SKM-1 (cell line): ENCODE measurements at regions not wholly inside any gene's neighbourhood (a gene's known extent, or its start where the extent isn't known, plus 50 kb on each side); places are given as distances from the start of the nearest gene placed in this dataset.
A peak's percentile ranks its signal among the peaks of the same experiment; 100 is the strongest.
"Not testable (repeated sequence)": the region's sequence is repeated elsewhere in the genome, so short reads cannot be mapped to it uniquely, and the experiment has no call there.

Experiments
- DNase-seq: peaks from one replicate; lab custom pipeline; 2025; ENCODE audit not compliant: unreplicated experiment; lab: John Stamatoyannopoulos, UW

- no peak for DNase-seq
Observed at GRCh38 chr3:144501467-144501866, 529.8 kb downstream of the DIPK2A start.

- DNase-seq, result no peak
Observed at GRCh38 chr3:144502402-144502801, 530.8 kb downstream of the DIPK2A start.

- DNase-seq, result not testable (repeated sequence)
Observed at GRCh38 chr3:144506375-144506774, 534.8 kb downstream of the DIPK2A start.

- no peak for DNase-seq
Observed at GRCh38 chr3:144511346-144511745, 539.7 kb downstream of the DIPK2A start.

- DNase-seq, result no peak
Observed at GRCh38 chr3:144516026-144516425, 544.4 kb downstream of the DIPK2A start.

GRCh38 chr3:144516589-144516988 is 545.0 kb downstream of the DIPK2A start:
- no peak for DNase-seq

- no peak for DNase-seq
Observed at GRCh38 chr3:144521131-144521530, 549.5 kb downstream of the DIPK2A start.

GRCh38 chr3:144522456-144522855 is 550.8 kb downstream of the DIPK2A start:
- no peak for DNase-seq

- no peak for DNase-seq
Observed at GRCh38 chr3:144523396-144523795, 551.8 kb downstream of the DIPK2A start.

GRCh38 chr3:144524531-144524930 is 552.9 kb downstream of the DIPK2A start:
- no peak for DNase-seq

- DNase-seq, result no peak
Observed at GRCh38 chr3:144529566-144529965, 557.9 kb downstream of the DIPK2A start.

- DNase-seq, result no peak
Observed at GRCh38 chr3:144544871-144545270, 573.2 kb downstream of the DIPK2A start.

GRCh38 chr3:144546539-144546938 is 574.9 kb downstream of the DIPK2A start:
- DNase-seq, result no peak

GRCh38 chr3:144548346-144548745 is 576.7 kb downstream of the DIPK2A start:
- DNase-seq, result no peak

- DNase-seq, result no peak
Observed at GRCh38 chr3:144549166-144549565, 577.5 kb downstream of the DIPK2A start.

- DNase-seq, result no peak
Observed at GRCh38 chr3:144552346-144553057, 580.9 kb downstream of the DIPK2A start.

- DNase-seq, result no peak
Observed at GRCh38 chr3:144553301-144553700, 581.7 kb downstream of the DIPK2A start.

- no peak for DNase-seq
Observed at GRCh38 chr3:144554889-144555288, 583.3 kb downstream of the DIPK2A start.

GRCh38 chr3:144556392-144556791 is 584.8 kb downstream of the DIPK2A start:
- peak; percentile 3 for DNase-seq

- no peak for DNase-seq
Observed at GRCh38 chr3:144557515-144557914, 585.9 kb downstream of the DIPK2A start.

GRCh38 chr3:144564011-144564410 is 592.4 kb downstream of the DIPK2A start:
- no peak for DNase-seq

GRCh38 chr3:144566320-144566719 is 594.7 kb downstream of the DIPK2A start:
- no peak for DNase-seq

- DNase-seq, result no peak
Observed at GRCh38 chr3:144569651-144570050, 598.0 kb downstream of the DIPK2A start.
